Panc1 (cell line): ENCODE measurements at regions not wholly inside any gene's neighbourhood (a gene's known extent, or its start where the extent isn't known, plus 50 kb on each side); places are given as distances from the start of the nearest gene placed in this dataset.

Experiments
- ATAC-seq: fragments of 200-7000 bp; cut with Tn5 transposase; 2 replicates; pipeline ENCODE4 v1.9.1; 2020; ENCODE audit warnings: mild to moderate bottlenecking, moderate library complexity
- BruUV-seq: library from RNA; stranded (reverse); fragments of 400-500 nt; replicated peaks from 2 replicates; lab custom pipeline; 2021; lab: Mats Ljungman, UMichigan
- CTCF ChIA-PET: fragments of 300-600 bp; sonication (Branson Sonifier 250); formaldehyde crosslinking; loops from one replicate; lab custom pipeline; 2022; ENCODE audit warnings: antibody characterized with exemption; lab: Charles Lee
- POLR2A ChIA-PET: fragments of 300-600 bp; sonication (Branson Sonifier 250); formaldehyde crosslinking; loops from one replicate; lab custom pipeline; 2022; ENCODE audit warnings: antibody characterized with exemption; lab: Charles Lee
- DNase-seq: peaks from one replicate; pipeline ENCODE4 v3.0.0-alpha.2; 2010; ENCODE audit warnings: low read depth, low spot score
- H3K27ac ChIP-seq: 2 replicates; pipeline ENCODE4 v1.5.1; 2011; ENCODE audit warnings: mild to moderate bottlenecking, low read length, inconsistent platforms
- H3K27me3 ChIP-seq: fragments of 200-500 bp; sonication (Bioruptor generic); 2 replicates; pipeline ENCODE4 v1.6.0; 2014; ENCODE audit warnings: low read length, inconsistent platforms; ENCODE audit not compliant: control insufficient read depth, insufficient read depth
- H3K36me3 ChIP-seq: fragments of 200-500 bp; sonication (Bioruptor generic); 2 replicates; pipeline ENCODE4 v1.5.1; 2014; ENCODE audit warnings: inconsistent platforms, mild to moderate bottlenecking, low read length, moderate library complexity; ENCODE audit not compliant: control insufficient read depth, insufficient read depth
- H3K4me1 ChIP-seq: 2 replicates; pipeline ENCODE4 v1.5.1; 2011; ENCODE audit warnings: inconsistent platforms, mild to moderate bottlenecking, low read length, moderate library complexity; ENCODE audit not compliant: control insufficient read depth, insufficient read depth
- H3K4me3 ChIP-seq, 2 experiments: 2 replicates each; pipeline ENCODE4 v1.5.1; 2011 to 2012; ENCODE audit warnings: low read depth in 2 of 2, low read length in 2 of 2, mild to moderate bottlenecking in 2 of 2, inconsistent platforms in 1 of 2, moderate library complexity in 1 of 2
- H3K9me3 ChIP-seq: fragments of 200-500 bp; sonication (Bioruptor generic); 2 replicates; pipeline ENCODE4 v1.5.1; 2014; ENCODE audit warnings: low read depth, mild to moderate bottlenecking, inconsistent platforms, low read length, moderate library complexity; ENCODE audit not compliant: control insufficient read depth, insufficient read depth
- POLR2AphosphoS5 ChIP-seq: IDR thresholded peaks from 2 replicates; pipeline ENCODE4 v1.6.1; 2012; ENCODE audit warnings: mild to moderate bottlenecking, low read depth, low read length, moderate library complexity
- REST ChIP-seq, 2 experiments: IDR thresholded peaks; 2 replicates each; pipeline ENCODE4 v1.6.1; 2011 to 2012; ENCODE audit warnings: low read depth in 2 of 2, control low read depth in 1 of 2, low read length in 1 of 2, mild to moderate bottlenecking in 1 of 2, moderate library complexity in 1 of 2; ENCODE audit not compliant: insufficient read depth in 1 of 2
- SIN3A ChIP-seq: IDR thresholded peaks from 2 replicates; pipeline ENCODE4 v1.6.1; 2012; ENCODE audit warnings: low read depth, mild to moderate bottlenecking, low read length, moderate library complexity, borderline replicate concordance; ENCODE audit not compliant: insufficient read depth
- TCF7L2 ChIP-seq: IDR thresholded peaks from 2 replicates; pipeline ENCODE4 v1.6.1; 2011; ENCODE audit warnings: mild to moderate bottlenecking, low read depth, low read length, inconsistent platforms
- in situ Hi-C: cut with HindIII; loops from 2 replicates; pipeline ENCODE4 v1.10.0; 2016; ENCODE audit warnings: low sequenced_read_pairs, low pct_unique_long_range_greater_than_20kb
- intact Hi-C: fragments of 100-400 bp; cut with micrococcal nuclease; formaldehyde crosslinking; loops from one replicate; pipeline ENCODE4 v1.10.0; 2022; ENCODE audit not compliant: unreplicated experiment
- TF ChIP-seq, protein P1 (sequence below): fragments of 450-650 bp; IDR thresholded peaks from 2 replicates; pipeline ENCODE4 v1.5.1; 2017; ENCODE audit warnings: mild to moderate bottlenecking

GRCh38 chr13:42685751-42686150 lies 95.6 kb upstream of the FAM216B start:
- TF ChIP-seq TCF7L2, result no peak
- no peak for TF ChIP-seq POLR2AphosphoS5
- TF ChIP-seq, protein P1, sequence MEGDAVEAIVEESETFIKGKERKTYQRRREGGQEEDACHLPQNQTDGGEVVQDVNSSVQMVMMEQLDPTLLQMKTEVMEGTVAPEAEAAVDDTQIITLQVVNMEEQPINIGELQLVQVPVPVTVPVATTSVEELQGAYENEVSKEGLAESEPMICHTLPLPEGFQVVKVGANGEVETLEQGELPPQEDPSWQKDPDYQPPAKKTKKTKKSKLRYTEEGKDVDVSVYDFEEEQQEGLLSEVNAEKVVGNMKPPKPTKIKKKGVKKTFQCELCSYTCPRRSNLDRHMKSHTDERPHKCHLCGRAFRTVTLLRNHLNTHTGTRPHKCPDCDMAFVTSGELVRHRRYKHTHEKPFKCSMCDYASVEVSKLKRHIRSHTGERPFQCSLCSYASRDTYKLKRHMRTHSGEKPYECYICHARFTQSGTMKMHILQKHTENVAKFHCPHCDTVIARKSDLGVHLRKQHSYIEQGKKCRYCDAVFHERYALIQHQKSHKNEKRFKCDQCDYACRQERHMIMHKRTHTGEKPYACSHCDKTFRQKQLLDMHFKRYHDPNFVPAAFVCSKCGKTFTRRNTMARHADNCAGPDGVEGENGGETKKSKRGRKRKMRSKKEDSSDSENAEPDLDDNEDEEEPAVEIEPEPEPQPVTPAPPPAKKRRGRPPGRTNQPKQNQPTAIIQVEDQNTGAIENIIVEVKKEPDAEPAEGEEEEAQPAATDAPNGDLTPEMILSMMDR, result no peak
- no peak for TF ChIP-seq REST (IDR thresholded peaks at IDR 0.05; ENCODE audit: insufficient read depth in 1 of 2, low read depth in 2 of 2, low read length in 1 of 2)
- TF ChIP-seq SIN3A, result no peak
- no peaks in the 10 kb centered on the region for H3K27me3 ChIP-seq
- no peak for DNase-seq
- H3K9me3 ChIP-seq, result no peaks in the 10 kb centered on the region
- H3K36me3 ChIP-seq, result no peaks in the 10 kb centered on the region
- no peak overlapping the region for H3K4me3 ChIP-seq
- intact Hi-C loops, result no loop called here
- CTCF ChIA-PET, result no interaction called here
- POLR2A ChIA-PET, result no interaction called here
- no peaks in the 10 kb centered on the region for H3K4me1 ChIP-seq
- in situ Hi-C loops, result no loop called here
- BruUV-seq, result no TSS peak
- ATAC-seq, result no peak
- H3K27ac ChIP-seq, result no peak overlapping the region

DNA sequence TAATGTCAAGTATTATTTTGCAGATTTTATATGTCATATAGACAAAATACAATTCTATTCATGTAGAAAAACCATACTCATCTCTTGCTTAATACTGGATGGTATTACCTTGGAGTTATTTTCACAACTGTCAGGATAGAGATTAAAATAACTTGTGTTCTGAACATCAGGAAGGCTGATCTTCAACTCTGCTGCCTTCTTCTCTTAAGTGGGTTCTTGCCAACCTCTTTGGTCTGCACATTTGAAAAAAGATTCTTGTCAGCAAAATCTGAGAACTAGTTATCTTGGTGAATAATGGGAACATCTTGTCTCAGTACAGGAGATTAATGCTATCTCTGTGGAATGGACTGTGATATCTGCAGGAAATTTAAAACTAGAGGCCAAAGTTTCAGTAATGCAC lies 95.2 kb upstream of the FAM216B start:
- ChIA-PET POLR2A (no interaction called here), CTCF (no interaction called here)
- in situ Hi-C loops, result no loop called here
- no peak for TF ChIP-seq POLR2AphosphoS5
- TF ChIP-seq TCF7L2, result no peak
- TF ChIP-seq, protein P1, result no peak
- TF ChIP-seq SIN3A, result no peak
- TF ChIP-seq REST (IDR thresholded peaks at IDR 0.05; ENCODE audit: insufficient read depth in 1 of 2, low read depth in 2 of 2, low read length in 1 of 2), result no peak
- intact Hi-C loops, result no loop called here
- ATAC-seq, result no peak
- Histone ChIP-seq H3K4me3 (no peak overlapping the region), H3K36me3 (no peaks in the 10 kb centered on the region), H3K27me3 (no peaks in the 10 kb centered on the region), H3K9me3 (no peaks in the 10 kb centered on the region), H3K27ac (no peak overlapping the region), H3K4me1 (no peaks in the 10 kb centered on the region)
- BruUV-seq, result no TSS peak
- DNase-seq, result no peak
